Upper lobe of left lung (tissue), 6 donors: ENCODE measurements at regions not wholly inside any gene's neighbourhood (a gene's known extent, or its start where the extent isn't known, plus 50 kb on each side); places are given as distances from the start of the nearest gene placed in this dataset.
A peak's percentile ranks its signal among the peaks of the same experiment; 100 is the strongest.
"Not testable (repeated sequence)": the region's sequence is repeated elsewhere in the genome, so short reads cannot be mapped to it uniquely, and the experiment has no call there.

ENCODE experiments used
- ATAC-seq, 2 donors: fragments of 200-7000 bp; cut with Tn5 transposase; one replicate each; pipeline ENCODE4 v1.9.1; 2022; ENCODE audit warnings: mild to moderate bottlenecking in 2 of 2, moderate library complexity in 2 of 2; ENCODE audit not compliant: low FRiP score in 2 of 2
- DNase-seq, 2 donors: peaks; one replicate each; pipeline ENCODE4 v3.0.0-alpha.2; 2019 to 2020
- H3K27ac ChIP-seq, 4 donors: fragments of 200-600 bp; sonication (generic); one replicate each; pipeline ENCODE4 v1.5.1; 2016 to 2019
- H3K27me3 ChIP-seq, 4 donors: fragments of 200-600 bp; sonication (generic); one replicate each; pipeline ENCODE4 v1.5.1; 2017 to 2019
- H3K36me3 ChIP-seq, 4 donors: fragments of 200-600 bp; sonication (generic); one replicate each; pipeline ENCODE4 v1.5.1; 2016 to 2019
- H3K4me1 ChIP-seq, 4 donors: fragments of 200-600 bp; sonication (generic); one replicate each; pipeline ENCODE4 v1.5.1; 2018 to 2019
- H3K4me3 ChIP-seq, 4 donors: fragments of 200-600 bp; sonication (generic); one replicate each; pipeline ENCODE4 v1.5.1; 2017 to 2019; ENCODE audit warnings: mild to moderate bottlenecking in 2 of 4, moderate library complexity in 1 of 4
- H3K9me3 ChIP-seq, 4 donors: fragments of 200-600 bp; sonication (generic); one replicate each; pipeline ENCODE4 v1.5.1; 2018 to 2019
- EP300 ChIP-seq, 4 donors: sonication (generic); formaldehyde crosslinking; IDR thresholded peaks; one replicate each; pipeline ENCODE4 v1.5.1; 2017; ENCODE audit warnings: antibody characterized with exemption in 4 of 4, control low read depth in 2 of 4
- POLR2A ChIP-seq, 4 donors: fragments of 450-650 bp; IDR thresholded peaks; one replicate each; pipeline ENCODE4 v1.5.1; 2016 to 2017; ENCODE audit warnings: antibody characterized with exemption in 4 of 4, mild to moderate bottlenecking in 2 of 4
- POLR2AphosphoS5 ChIP-seq, 2 donors: sonication (generic); formaldehyde crosslinking; IDR thresholded peaks; one replicate each; pipeline ENCODE4 v1.5.1; 2017; ENCODE audit warnings: antibody characterized with exemption in 2 of 2
- WGBS, 2 donors: methylation state at CpG; one replicate each; pipeline ENCODE4 v1.1.5; 2017 to 2018; 5-methylcytosine and 5-hydroxymethylcytosine counted together
- TF ChIP-seq, protein P1 (sequence below), 6 experiments: fragments of 450-650 bp in 4 of 6; fragments of 200-600 bp in 2 of 6; sonication (generic) in 2 of 6; IDR thresholded peaks; one replicate each; pipeline ENCODE4 v1.5.1; 2016 to 2019; ENCODE audit warnings: antibody characterized with exemption in 6 of 6
- donor health status: DM: no; HTN: no; CAD: no; lungs with moderate emphysema.
- donor health status: DM: no; HTN: yes; CAD: no; lungs with severe emphysema.

DNA sequence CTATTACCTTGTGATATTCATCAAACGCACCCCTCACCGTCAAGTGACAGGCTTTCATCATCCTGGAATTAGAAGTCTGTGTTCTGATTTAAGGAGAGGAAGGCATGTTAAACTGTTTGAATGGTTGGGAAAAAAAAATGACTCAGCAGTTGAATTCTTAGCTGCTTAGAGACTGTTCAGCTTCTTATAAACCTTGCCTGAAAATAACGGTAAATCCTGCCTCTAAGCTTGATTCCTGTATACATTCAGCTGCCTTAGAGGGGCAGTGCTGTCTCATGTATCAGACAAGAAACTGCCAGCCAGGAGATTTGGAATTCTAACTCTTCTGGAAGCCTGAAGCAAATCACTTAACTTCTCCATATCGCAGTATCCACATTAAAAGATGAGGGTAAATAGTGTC lies 437.4 kb downstream of the JRKL start:
- Histone ChIP-seq H3K27me3 (no peaks in the 10 kb centered on the region), H3K4me3 (no peak overlapping the region), H3K27ac (no peak overlapping the region), H3K9me3 (no peaks in the 10 kb centered on the region), H3K4me1 (no peaks in the 10 kb centered on the region), H3K36me3 (no peaks in the 10 kb centered on the region)
- no peak for TF ChIP-seq POLR2A (IDR thresholded peaks at IDR 0.05)
- TF ChIP-seq, protein P1, sequence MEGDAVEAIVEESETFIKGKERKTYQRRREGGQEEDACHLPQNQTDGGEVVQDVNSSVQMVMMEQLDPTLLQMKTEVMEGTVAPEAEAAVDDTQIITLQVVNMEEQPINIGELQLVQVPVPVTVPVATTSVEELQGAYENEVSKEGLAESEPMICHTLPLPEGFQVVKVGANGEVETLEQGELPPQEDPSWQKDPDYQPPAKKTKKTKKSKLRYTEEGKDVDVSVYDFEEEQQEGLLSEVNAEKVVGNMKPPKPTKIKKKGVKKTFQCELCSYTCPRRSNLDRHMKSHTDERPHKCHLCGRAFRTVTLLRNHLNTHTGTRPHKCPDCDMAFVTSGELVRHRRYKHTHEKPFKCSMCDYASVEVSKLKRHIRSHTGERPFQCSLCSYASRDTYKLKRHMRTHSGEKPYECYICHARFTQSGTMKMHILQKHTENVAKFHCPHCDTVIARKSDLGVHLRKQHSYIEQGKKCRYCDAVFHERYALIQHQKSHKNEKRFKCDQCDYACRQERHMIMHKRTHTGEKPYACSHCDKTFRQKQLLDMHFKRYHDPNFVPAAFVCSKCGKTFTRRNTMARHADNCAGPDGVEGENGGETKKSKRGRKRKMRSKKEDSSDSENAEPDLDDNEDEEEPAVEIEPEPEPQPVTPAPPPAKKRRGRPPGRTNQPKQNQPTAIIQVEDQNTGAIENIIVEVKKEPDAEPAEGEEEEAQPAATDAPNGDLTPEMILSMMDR (IDR thresholded peaks at IDR 0.05): peak in 1 of 6 experiments; percentile 14
- TF ChIP-seq POLR2AphosphoS5 (IDR thresholded peaks at IDR 0.05): no peak
- no peak for TF ChIP-seq EP300 (IDR thresholded peaks at IDR 0.05)
- DNase-seq (no peak), ATAC-seq (no peak)
- 59 to 69% methylated on average over 4 of the region's 4 CpGs for WGBS, 2 donors

DNA sequence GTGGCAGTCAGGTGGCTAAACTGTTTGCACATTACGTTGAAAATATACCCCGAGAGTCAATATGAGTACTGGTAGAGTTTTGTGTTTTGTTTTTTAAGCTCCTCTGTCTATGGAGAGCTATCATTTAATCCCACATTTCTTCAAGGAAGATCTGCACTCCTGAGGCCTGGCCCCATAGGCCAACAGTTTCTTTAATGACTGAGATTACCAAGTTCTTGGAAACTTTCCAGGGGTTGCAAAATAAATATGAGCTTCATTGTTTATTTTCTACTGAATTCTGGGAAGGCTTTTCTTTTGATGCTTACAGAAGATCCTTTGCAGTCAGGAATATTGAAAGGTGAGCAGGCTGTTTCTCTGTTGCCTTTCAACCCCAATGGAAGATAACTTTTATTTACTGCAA lies 452.0 kb downstream of the JRKL start:
- no peak for ATAC-seq
- Histone ChIP-seq H3K36me3 (no peaks in the 10 kb centered on the region), H3K4me1 (no peaks in the 10 kb centered on the region), H3K27ac (no peak overlapping the region), H3K27me3 (no peaks in the 10 kb centered on the region), H3K4me3 (no peak overlapping the region), H3K9me3 (no peaks in the 10 kb centered on the region)
- DNase-seq: no peak
- TF ChIP-seq EP300 (IDR thresholded peaks at IDR 0.05) (no peak), POLR2AphosphoS5 (IDR thresholded peaks at IDR 0.05) (no peak), POLR2A (IDR thresholded peaks at IDR 0.05) (no peak)
- TF ChIP-seq, protein P1 (IDR thresholded peaks at IDR 0.05): no peak
- WGBS, 2 donors: 74 to 80% methylated on average over 2 of the region's 2 CpGs

DNA sequence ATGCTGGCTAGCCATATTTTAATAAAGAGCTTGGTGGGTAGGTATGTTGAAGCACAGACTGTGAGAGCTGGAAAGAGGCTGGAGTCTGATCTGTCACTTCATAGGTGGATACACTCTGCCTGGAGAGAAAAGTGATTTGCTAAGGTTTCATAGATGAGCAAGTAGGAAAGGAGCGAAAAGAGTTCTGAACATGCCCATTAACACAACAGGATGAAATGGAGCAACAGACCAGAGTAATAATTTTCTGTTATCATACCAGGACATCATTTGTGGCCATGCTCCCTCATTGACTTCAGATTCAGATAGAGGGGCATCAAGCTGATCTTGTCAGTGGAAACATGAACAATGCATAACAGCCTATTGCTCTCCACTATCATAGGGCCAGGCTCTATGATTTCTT lies 452.9 kb downstream of the JRKL start:
- Histone ChIP-seq H3K4me3 (no peak overlapping the region), H3K27ac (no peak overlapping the region), H3K4me1 (no peaks in the 10 kb centered on the region), H3K27me3 (no peaks in the 10 kb centered on the region), H3K36me3 (no peaks in the 10 kb centered on the region), H3K9me3 (no peaks in the 10 kb centered on the region)
- ATAC-seq (no peak), DNase-seq (no peak)
- 93 to 97% methylated on average over 1 of the region's 1 CpG for WGBS, 2 donors
- TF ChIP-seq, protein P1 (IDR thresholded peaks at IDR 0.05): no peak
- TF ChIP-seq POLR2AphosphoS5 (IDR thresholded peaks at IDR 0.05): no peak
- no peak for TF ChIP-seq EP300 (IDR thresholded peaks at IDR 0.05)
- no peak for TF ChIP-seq POLR2A (IDR thresholded peaks at IDR 0.05)

DNA sequence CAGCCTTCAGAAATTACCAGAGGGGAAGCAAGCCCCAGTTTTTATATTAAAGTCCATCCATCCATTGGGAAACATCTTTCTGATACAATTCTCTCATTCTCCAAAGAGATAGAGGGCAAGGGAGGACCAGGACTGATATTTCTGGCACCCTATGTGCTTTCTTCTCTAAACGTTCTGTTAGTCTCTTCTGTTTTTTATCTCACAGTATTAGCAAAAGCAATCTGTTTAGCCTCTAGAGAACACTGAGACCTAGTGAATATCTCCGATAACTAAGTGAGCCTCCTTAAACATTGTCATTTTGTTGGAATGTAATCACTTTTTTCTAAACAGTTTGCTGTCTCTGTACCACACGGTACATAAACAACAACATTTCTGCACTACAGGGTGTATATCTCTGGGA lies 464.6 kb downstream of the JRKL start:
- WGBS, 2 donors: 75 to 80% methylated on average over 3 of the region's 3 CpGs
- H3K9me3 ChIP-seq: peaks cover 0 to 3% (median 0%) of the 10 kb centered on the region in 4 donors
- H3K4me3 ChIP-seq: no peak overlapping the region
- TF ChIP-seq POLR2AphosphoS5 (IDR thresholded peaks at IDR 0.05) (no peak), EP300 (IDR thresholded peaks at IDR 0.05) (no peak), POLR2A (IDR thresholded peaks at IDR 0.05) (no peak)
- TF ChIP-seq, protein P1 (IDR thresholded peaks at IDR 0.05): no peak
- no peaks in the 10 kb centered on the region for H3K36me3 ChIP-seq
- H3K4me1 ChIP-seq: no peaks in the 10 kb centered on the region
- ATAC-seq: no peak
- H3K27me3 ChIP-seq: no peaks in the 10 kb centered on the region
- no peak for DNase-seq
- H3K27ac ChIP-seq: no peak overlapping the region

DNA sequence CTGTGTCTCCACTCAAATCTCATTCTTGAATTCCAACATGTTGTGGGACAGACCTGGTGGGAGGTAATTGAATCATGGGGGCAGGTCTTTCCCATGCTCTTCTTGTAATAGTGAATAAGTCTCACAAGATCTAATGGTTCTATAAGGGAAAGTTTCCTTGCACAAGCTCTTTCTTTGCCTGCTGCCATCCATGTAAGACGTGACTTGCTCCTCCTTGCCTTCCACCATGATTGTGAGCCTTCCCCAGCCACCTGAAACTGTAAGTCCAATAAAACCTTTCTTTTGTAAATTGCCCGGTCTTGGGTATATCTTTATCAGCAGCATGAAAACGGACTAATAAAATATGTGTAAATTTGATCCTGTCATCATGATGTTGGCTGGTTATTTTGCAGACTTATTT lies 471.9 kb downstream of the JRKL start:
- ATAC-seq, DNase-seq, H3K27ac ChIP-seq, H3K4me3 ChIP-seq, H3K4me1 ChIP-seq, H3K27me3 ChIP-seq, H3K9me3 ChIP-seq, H3K36me3 ChIP-seq: not testable (repeated sequence)
- 84 to 88% methylated on average over 3 of the region's 3 CpGs for WGBS, 2 donors
